ENCODE measurements at regions not wholly inside any gene's neighbourhood (a gene's known extent, or its start where the extent isn't known, plus 50 kb on each side); places are given as distances from the start of the nearest gene placed in this dataset.

GRCh38 chr9:103821115-103821514 is 273.0 kb upstream of the SMC2 start:
- TF ChIP-seq CTCF (IDR thresholded peaks at IDR 0.05 in 2 of 3, conservative IDR thresholded peaks at IDR 0.05 in 1 of 3; ENCODE audit: borderline replicate concordance in 1 of 3, insufficient read depth in 1 of 3, low read depth in 2 of 3, low read length in 2 of 3), result no peak
- no peak for TF ChIP-seq FOSL1 (IDR thresholded peaks at IDR 0.05; ENCODE audit: low read depth)
- TF ChIP-seq EZH2 (IDR thresholded peaks at IDR 0.05), result no peak
- TF ChIP-seq REST (IDR thresholded peaks at IDR 0.05; ENCODE audit: low read depth), result no peak
- TF ChIP-seq TCF7L2 (IDR thresholded peaks at IDR 0.05; ENCODE audit: borderline replicate concordance, extremely low read depth, insufficient read depth, insufficient read length), result no peak
- TF ChIP-seq CEBPB (IDR thresholded peaks at IDR 0.05; ENCODE audit: low read depth), result no peak
- TF ChIP-seq ATF3 (IDR thresholded peaks at IDR 0.05), result no peak
- TF ChIP-seq ZFX (IDR thresholded peaks at IDR 0.05), result no peak
- TF ChIP-seq POLR2A (IDR thresholded peaks at IDR 0.05; ENCODE audit: borderline replicate concordance, extremely low read depth, insufficient read depth, insufficient read length), result no peak
- no peak for TF ChIP-seq YY1 (IDR thresholded peaks at IDR 0.05; ENCODE audit: extremely low read depth, insufficient replicate concordance, low read depth, low read length)
- no peak for TF ChIP-seq SRF (IDR thresholded peaks at IDR 0.05; ENCODE audit: low read depth)
- TF ChIP-seq JUND (IDR thresholded peaks at IDR 0.05), result no peak
